SH-SY5Y (cell line): ENCODE measurements at regions not wholly inside any gene's neighbourhood (a gene's known extent, or its start where the extent isn't known, plus 50 kb on each side); places are given as distances from the start of the nearest gene placed in this dataset.

Source experiments
- GATA2 ChIP-seq: IDR thresholded peaks from 2 replicates; pipeline ENCODE4 v1.6.1; 2011; ENCODE audit warnings: mild to moderate bottlenecking, low read depth, low read length
- GATA3 ChIP-seq: IDR thresholded peaks from 2 replicates; pipeline ENCODE4 v1.6.1; 2011; ENCODE audit warnings: low read depth, mild to moderate bottlenecking, low read length, moderate library complexity

DNA sequence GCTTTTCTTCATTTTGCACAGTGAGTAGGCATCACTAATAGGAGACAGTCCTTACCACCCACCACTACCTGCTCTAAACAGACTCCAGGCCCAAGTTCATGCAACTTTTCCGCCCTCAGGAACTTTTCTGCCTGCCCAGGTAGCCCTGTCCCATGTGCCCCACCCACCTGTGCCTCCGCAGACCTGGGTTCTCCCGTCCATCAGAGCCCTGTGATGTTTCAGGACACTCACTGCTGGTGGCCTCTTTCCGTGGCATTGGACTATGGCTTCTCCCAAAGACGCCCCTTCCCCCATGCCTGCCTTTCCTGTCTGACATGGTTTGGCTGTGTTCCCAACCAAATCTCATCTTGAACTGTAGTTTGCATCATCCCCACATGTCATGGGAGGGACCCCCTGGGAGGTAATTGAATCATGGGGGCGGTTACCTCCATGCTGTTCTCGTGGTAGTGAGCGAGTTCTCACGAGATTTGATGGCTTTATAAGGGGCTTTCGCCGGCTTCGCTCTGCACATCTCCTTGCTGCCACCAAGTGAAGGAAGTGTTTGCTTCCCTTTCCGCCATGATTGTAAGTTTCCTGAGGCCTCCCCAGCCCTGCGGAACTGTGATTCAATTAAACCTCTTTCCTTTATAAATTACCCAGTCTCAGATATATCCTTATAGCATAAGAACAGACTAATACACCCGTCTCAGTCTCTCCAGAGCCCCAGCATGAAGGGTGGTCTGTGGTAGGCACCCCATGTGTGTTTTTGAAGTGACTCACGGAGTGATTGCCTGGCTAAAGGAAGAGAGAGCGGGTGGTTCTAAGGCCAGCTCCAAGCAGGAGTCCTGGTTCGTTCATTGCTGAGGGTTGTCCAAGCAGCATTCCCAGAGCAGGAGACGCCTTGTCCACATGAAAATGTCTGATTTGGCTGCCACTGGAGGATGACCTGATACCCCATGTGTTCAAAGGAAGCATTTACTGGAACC is 86.0 kb upstream of the ZBTB40 start:
- TF ChIP-seq GATA2 (no peak), GATA3 (no peak)
